GM12891 (cell line): ENCODE measurements at regions not wholly inside any gene's neighbourhood (a gene's known extent, or its start where the extent isn't known, plus 50 kb on each side); places are given as distances from the start of the nearest gene placed in this dataset.

Experiments used
- POLR2A ChIP-seq: IDR thresholded peaks from 2 replicates; pipeline ENCODE4 v1.6.1; 2011; ENCODE audit warnings: low read depth, low read length, control low read depth
- SPI1 ChIP-seq: IDR thresholded peaks from 2 replicates; pipeline ENCODE4 v1.6.1; 2011; ENCODE audit warnings: low read depth, low read length, control low read depth

DNA sequence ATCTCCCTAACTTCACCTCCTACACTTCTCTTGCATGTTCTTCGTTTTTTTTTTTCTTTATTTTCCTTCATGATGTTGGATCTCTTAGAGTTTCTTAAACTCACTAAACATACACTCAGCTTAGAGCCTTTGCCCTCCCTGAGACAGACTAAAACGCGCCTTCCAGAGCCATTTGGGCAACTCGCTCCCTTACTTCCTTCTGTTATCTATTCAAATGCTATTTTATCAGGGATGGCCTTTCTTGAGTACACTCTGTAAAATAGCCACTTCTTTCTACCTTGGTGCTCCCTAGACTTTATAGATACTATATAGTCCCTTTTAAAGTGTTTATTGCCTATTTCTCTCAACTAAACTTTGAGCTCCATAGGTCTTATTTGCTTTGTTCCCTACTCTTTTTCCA is 598.2 kb upstream of the NECTIN3 start:
- TF ChIP-seq SPI1, result no peak
- TF ChIP-seq POLR2A, result no peak
